ENCODE measurements at regions not wholly inside any gene's neighbourhood (a gene's known extent, or its start where the extent isn't known, plus 50 kb on each side); places are given as distances from the start of the nearest gene placed in this dataset.

DNA sequence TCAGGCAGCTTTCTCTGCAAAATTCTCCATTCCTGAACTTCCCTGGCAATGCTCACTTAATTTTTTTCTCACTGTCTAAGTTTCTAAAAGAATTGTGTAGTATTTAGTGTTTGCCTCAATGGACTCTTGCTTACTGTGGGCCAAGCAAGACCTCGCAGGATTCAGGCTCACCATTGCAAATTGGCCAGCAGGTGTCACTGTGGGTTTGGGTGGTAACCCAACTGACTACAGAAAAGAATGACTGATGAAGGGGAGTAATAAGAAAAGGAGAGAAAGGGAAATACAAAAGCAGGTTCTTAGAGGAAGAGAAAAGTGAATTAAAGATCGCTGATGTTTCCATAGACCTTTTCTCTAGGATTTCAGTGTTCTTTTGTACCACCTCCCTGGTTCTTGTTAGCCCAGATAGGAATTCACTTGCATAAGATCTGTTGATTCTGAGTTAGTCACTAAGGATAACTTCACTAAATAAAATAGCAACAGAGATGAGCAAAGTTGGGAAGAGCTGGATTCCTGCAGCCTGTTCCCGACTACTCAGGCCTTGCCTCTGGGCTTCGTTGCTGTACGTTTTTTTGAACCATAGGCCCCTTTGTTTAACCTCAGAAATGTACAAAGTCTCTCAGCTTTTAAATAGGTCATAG is 386.5 kb upstream of the DDHD1 start:
- TF ChIP-seq CHD2 (IDR thresholded peaks at IDR 0.05; ENCODE audit: low read length) (no peak), TCF12 (IDR thresholded peaks at IDR 0.05; ENCODE audit: low read depth, low read length) (no peak)
- TF ChIP-seq, protein P1, sequence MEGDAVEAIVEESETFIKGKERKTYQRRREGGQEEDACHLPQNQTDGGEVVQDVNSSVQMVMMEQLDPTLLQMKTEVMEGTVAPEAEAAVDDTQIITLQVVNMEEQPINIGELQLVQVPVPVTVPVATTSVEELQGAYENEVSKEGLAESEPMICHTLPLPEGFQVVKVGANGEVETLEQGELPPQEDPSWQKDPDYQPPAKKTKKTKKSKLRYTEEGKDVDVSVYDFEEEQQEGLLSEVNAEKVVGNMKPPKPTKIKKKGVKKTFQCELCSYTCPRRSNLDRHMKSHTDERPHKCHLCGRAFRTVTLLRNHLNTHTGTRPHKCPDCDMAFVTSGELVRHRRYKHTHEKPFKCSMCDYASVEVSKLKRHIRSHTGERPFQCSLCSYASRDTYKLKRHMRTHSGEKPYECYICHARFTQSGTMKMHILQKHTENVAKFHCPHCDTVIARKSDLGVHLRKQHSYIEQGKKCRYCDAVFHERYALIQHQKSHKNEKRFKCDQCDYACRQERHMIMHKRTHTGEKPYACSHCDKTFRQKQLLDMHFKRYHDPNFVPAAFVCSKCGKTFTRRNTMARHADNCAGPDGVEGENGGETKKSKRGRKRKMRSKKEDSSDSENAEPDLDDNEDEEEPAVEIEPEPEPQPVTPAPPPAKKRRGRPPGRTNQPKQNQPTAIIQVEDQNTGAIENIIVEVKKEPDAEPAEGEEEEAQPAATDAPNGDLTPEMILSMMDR (IDR thresholded peaks at IDR 0.05; ENCODE audit: control extremely low read depth in 1 of 3, insufficient read depth in 1 of 3, low read depth in 1 of 3, low read length in 3 of 3): peak; percentile 75 to 83 (median 82)
- TF ChIP-seq, protein P2, sequence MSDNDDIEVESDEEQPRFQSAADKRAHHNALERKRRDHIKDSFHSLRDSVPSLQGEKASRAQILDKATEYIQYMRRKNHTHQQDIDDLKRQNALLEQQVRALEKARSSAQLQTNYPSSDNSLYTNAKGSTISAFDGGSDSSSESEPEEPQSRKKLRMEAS (IDR thresholded peaks at IDR 0.05): no peak

Measured in H1 (cell line).